Stimulated activated CD4-positive, alpha-beta T cell treated with anti-CD3 and anti-CD28 coated beads, Interleukin-12 subunit alpha, Interleukin-12 subunit beta, amount 100 ng/mL, for 4 hours (primary cell): ENCODE measurements at regions not wholly inside any gene's neighbourhood (a gene's known extent, or its start where the extent isn't known, plus 50 kb on each side); places are given as distances from the start of the nearest gene placed in this dataset.
"Not testable (repeated sequence)": the region's sequence is repeated elsewhere in the genome, so short reads cannot be mapped to it uniquely, and the experiment has no call there.

ENCODE experiments used
- DNase-seq: peaks from one replicate; pipeline ENCODE4 v3.0.0-alpha.2; 2020

GRCh38 chr3:11711876-11712275 lies 68.2 kb upstream of the VGLL4 start:
- DNase-seq: no peak

GRCh38 chr3:11709782-11710181 lies 66.1 kb upstream of the VGLL4 start:
- DNase-seq: no peak

- DNase-seq: not testable (repeated sequence)
Measured at GRCh38 chr3:11707084-11707483, 63.4 kb upstream of the VGLL4 start.

- DNase-seq: no peak
Measured at GRCh38 chr3:11706604-11707003, 62.9 kb upstream of the VGLL4 start.

- DNase-seq: peak; percentile 3
Measured at GRCh38 chr3:11705049-11705448, 61.3 kb upstream of the VGLL4 start.

- DNase-seq: no peak
Measured at GRCh38 chr3:11703146-11703545, 59.4 kb upstream of the VGLL4 start.

GRCh38 chr3:11699083-11699427 lies 55.3 kb upstream of the VGLL4 start:
- DNase-seq: no peak

GRCh38 chr3:11698326-11699082 lies 54.8 kb upstream of the VGLL4 start:
- no peak for DNase-seq

GRCh38 chr3:11697701-11698100 lies 54.0 kb upstream of the VGLL4 start:
- no peak for DNase-seq

- DNase-seq: no peak
Measured at GRCh38 chr3:11696054-11696453, 52.3 kb upstream of the VGLL4 start.
